HepG2 (cell line): ENCODE measurements at regions not wholly inside any gene's neighbourhood (a gene's known extent, or its start where the extent isn't known, plus 50 kb on each side); places are given as distances from the start of the nearest gene placed in this dataset.

ENCODE experiments used
- EZH2 ChIP-seq: conservative IDR thresholded peaks from 2 replicates; pipeline ENCODE4 v1.6.1; 2012; ENCODE audit warnings: mild to moderate bottlenecking, low read depth, low read length, moderate library complexity
- NFATC3 ChIP-seq: sonication (generic); formaldehyde crosslinking; IDR thresholded peaks from 2 replicates; pipeline ENCODE4 v1.5.1; 2020; ENCODE audit warnings: mild to moderate bottlenecking, missing genetic modification reagents
- NR2F1 ChIP-seq, 2 experiments: fragments of 450-650 bp in 1 of 2; formaldehyde crosslinking in 1 of 2; IDR thresholded peaks; 2 replicates each; pipeline versions ENCODE4 v1.5.0 to v1.6.1; 2016 to 2020; ENCODE audit warnings: mild to moderate bottlenecking in 1 of 2, missing compliant biosample characterization in 1 of 2, missing genetic modification reagents in 1 of 2, moderate library complexity in 1 of 2
- SP4 ChIP-seq: sonication (generic); formaldehyde crosslinking; IDR thresholded peaks from 2 replicates; pipeline ENCODE4 v1.8.1; 2023; ENCODE audit warnings: mild to moderate bottlenecking, missing genetic modification reagents
- ZNF12 ChIP-seq: sonication (generic); formaldehyde crosslinking; IDR thresholded peaks from 2 replicates; pipeline ENCODE4 v1.5.0; 2020; ENCODE audit warnings: missing genetic modification reagents
- ZSCAN20 ChIP-seq: sonication (generic); formaldehyde crosslinking; IDR thresholded peaks from 2 replicates; pipeline ENCODE4 v1.4.0; 2020; ENCODE audit warnings: missing genetic modification reagents, mild to moderate bottlenecking, borderline replicate concordance
- TF ChIP-seq, protein P1 (sequence below): sonication (generic); formaldehyde crosslinking; IDR thresholded peaks from 2 replicates; pipeline ENCODE4 v1.4.0; 2020; ENCODE audit warnings: mild to moderate bottlenecking, missing genetic modification reagents
- TF ChIP-seq, protein P2 (sequence below): IDR thresholded peaks from 2 replicates; pipeline ENCODE4 v1.6.1; 2016; ENCODE audit warnings: mild to moderate bottlenecking, missing biosample characterization, missing genetic modification reagents
- TF ChIP-seq, protein P3 (sequence below): sonication (generic); formaldehyde crosslinking; IDR thresholded peaks from 2 replicates; pipeline ENCODE4 v1.4.0; 2020; ENCODE audit warnings: missing genetic modification reagents, low read depth, mild to moderate bottlenecking, borderline replicate concordance
- TF ChIP-seq, protein P4 (sequence below): sonication (generic); formaldehyde crosslinking; IDR thresholded peaks from 2 replicates; pipeline ENCODE4 v1.5.1; 2020; ENCODE audit warnings: mild to moderate bottlenecking, missing genetic modification reagents, moderate library complexity
- TF ChIP-seq, protein P5 (sequence below): sonication (generic); formaldehyde crosslinking; IDR thresholded peaks from 2 replicates; pipeline ENCODE4 v1.5.0; 2020; ENCODE audit warnings: missing genetic modification reagents

DNA sequence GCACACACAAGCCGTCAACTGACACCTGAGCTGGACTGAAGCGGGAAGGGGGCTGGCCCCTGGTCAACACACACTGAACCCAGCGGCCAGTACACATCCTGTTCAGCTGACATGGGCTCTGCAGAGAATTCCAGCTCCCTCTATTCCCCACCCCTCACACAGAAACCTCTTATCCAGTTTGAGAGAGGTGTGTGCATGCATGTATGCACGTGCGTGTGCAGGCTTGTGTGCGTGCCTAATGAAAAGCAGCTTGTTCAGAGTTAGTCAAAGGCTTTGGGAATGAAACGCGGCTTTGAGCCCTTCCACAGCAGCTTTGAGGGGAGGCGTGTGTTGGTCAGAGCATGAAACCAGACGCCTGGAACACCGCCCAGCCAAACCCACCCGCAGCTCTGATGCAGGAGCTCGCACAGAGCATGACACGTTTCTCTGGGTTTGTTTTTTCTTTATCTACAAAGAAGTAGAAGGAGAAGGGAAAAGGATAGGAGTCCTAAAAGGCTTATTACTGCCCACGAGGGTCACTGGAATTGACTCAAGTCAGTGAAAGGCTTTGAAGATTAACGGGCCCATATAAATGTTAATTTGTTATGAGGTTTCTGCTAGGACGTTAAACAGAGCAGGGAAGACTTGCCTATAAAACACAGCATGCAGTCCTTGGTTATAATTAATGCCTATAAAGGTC is 184.2 kb downstream of the ETS2 start (continued):
- TF ChIP-seq, protein P1, sequence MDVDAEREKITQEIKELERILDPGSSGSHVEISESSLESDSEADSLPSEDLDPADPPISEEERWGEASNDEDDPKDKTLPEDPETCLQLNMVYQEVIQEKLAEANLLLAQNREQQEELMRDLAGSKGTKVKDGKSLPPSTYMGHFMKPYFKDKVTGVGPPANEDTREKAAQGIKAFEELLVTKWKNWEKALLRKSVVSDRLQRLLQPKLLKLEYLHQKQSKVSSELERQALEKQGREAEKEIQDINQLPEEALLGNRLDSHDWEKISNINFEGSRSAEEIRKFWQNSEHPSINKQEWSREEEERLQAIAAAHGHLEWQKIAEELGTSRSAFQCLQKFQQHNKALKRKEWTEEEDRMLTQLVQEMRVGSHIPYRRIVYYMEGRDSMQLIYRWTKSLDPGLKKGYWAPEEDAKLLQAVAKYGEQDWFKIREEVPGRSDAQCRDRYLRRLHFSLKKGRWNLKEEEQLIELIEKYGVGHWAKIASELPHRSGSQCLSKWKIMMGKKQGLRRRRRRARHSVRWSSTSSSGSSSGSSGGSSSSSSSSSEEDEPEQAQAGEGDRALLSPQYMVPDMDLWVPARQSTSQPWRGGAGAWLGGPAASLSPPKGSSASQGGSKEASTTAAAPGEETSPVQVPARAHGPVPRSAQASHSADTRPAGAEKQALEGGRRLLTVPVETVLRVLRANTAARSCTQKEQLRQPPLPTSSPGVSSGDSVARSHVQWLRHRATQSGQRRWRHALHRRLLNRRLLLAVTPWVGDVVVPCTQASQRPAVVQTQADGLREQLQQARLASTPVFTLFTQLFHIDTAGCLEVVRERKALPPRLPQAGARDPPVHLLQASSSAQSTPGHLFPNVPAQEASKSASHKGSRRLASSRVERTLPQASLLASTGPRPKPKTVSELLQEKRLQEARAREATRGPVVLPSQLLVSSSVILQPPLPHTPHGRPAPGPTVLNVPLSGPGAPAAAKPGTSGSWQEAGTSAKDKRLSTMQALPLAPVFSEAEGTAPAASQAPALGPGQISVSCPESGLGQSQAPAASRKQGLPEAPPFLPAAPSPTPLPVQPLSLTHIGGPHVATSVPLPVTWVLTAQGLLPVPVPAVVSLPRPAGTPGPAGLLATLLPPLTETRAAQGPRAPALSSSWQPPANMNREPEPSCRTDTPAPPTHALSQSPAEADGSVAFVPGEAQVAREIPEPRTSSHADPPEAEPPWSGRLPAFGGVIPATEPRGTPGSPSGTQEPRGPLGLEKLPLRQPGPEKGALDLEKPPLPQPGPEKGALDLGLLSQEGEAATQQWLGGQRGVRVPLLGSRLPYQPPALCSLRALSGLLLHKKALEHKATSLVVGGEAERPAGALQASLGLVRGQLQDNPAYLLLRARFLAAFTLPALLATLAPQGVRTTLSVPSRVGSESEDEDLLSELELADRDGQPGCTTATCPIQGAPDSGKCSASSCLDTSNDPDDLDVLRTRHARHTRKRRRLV (CRISPR knock-in tag): no peak
- TF ChIP-seq NR2F1 (CRISPR knock-in tag; IDR thresholded peaks at IDR 0.05) (no peak), EZH2 (no peak), NFATC3 (CRISPR knock-in tag) (no peak), ZSCAN20 (CRISPR knock-in tag) (no peak), ZNF12 (CRISPR knock-in tag) (peak; percentile 53; the same call in 1 of the 2 replicates), SP4 (CRISPR knock-in tag) (peak; percentile 38; the same call in 1 of the 2 replicates)
- TF ChIP-seq, protein P2, sequence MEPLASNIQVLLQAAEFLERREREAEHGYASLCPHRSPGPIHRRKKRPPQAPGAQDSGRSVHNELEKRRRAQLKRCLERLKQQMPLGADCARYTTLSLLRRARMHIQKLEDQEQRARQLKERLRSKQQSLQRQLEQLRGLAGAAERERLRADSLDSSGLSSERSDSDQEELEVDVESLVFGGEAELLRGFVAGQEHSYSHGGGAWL (CRISPR knock-in tag): 0 out of 2 replicates have a peak, but pooled peaks have one; percentile 26
- TF ChIP-seq, protein P3, sequence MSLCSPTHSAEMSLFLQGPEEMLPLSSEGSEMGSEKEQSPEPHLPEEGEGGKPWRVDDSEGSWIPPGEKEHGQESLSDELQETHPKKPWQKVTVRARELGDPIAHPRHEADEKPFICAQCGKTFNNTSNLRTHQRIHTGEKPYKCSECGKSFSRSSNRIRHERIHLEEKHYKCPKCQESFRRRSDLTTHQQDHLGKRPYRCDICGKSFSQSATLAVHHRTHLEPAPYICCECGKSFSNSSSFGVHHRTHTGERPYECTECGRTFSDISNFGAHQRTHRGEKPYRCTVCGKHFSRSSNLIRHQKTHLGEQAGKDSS: peak; percentile 84; the same call in 1 of the 2 replicates
- TF ChIP-seq, protein P4, sequence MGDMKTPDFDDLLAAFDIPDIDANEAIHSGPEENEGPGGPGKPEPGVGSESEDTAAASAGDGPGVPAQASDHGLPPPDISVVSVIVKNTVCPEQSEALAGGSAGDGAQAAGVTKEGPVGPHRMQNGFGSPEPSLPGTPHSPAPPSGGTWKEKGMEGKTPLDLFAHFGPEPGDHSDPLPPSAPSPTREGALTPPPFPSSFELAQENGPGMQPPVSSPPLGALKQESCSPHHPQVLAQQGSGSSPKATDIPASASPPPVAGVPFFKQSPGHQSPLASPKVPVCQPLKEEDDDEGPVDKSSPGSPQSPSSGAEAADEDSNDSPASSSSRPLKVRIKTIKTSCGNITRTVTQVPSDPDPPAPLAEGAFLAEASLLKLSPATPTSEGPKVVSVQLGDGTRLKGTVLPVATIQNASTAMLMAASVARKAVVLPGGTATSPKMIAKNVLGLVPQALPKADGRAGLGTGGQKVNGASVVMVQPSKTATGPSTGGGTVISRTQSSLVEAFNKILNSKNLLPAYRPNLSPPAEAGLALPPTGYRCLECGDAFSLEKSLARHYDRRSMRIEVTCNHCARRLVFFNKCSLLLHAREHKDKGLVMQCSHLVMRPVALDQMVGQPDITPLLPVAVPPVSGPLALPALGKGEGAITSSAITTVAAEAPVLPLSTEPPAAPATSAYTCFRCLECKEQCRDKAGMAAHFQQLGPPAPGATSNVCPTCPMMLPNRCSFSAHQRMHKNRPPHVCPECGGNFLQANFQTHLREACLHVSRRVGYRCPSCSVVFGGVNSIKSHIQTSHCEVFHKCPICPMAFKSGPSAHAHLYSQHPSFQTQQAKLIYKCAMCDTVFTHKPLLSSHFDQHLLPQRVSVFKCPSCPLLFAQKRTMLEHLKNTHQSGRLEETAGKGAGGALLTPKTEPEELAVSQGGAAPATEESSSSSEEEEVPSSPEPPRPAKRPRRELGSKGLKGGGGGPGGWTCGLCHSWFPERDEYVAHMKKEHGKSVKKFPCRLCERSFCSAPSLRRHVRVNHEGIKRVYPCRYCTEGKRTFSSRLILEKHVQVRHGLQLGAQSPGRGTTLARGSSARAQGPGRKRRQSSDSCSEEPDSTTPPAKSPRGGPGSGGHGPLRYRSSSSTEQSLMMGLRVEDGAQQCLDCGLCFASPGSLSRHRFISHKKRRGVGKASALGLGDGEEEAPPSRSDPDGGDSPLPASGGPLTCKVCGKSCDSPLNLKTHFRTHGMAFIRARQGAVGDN: peak; percentile 94
- TF ChIP-seq, protein P5, sequence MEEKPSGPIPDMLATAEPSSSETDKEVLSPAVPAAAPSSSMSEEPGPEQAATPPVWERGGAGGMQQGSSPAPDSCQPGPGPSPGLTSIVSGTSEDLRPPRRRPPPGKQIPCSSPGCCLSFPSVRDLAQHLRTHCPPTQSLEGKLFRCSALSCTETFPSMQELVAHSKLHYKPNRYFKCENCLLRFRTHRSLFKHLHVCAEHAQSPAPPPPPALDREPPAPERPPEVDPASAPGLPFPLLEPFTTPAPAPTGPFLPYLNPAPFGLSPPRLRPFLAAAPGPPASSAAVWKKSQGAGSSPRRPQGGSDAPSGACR (CRISPR knock-in tag): 0 out of 2 replicates have a peak, but pooled peaks have one; percentile 66
